Sigmoid colon (tissue), 4 donors: ENCODE measurements at regions not wholly inside any gene's neighbourhood (a gene's known extent, or its start where the extent isn't known, plus 50 kb on each side); places are given as distances from the start of the nearest gene placed in this dataset.

Experiments
- POLR2AphosphoS5 ChIP-seq, 4 donors: sonication (generic); formaldehyde crosslinking; IDR thresholded peaks; one replicate each; pipeline ENCODE4 v1.6.1; 2017; ENCODE audit warnings: antibody characterized with exemption in 4 of 4
- TF ChIP-seq, protein P1 (sequence below), 4 experiments: fragments of 450-650 bp in 3 of 4; fragments of 200-600 bp in 1 of 4; IDR thresholded peaks; one replicate each; pipeline ENCODE4 v1.5.1; 2016 to 2019; ENCODE audit warnings: antibody characterized with exemption in 4 of 4, mild to moderate bottlenecking in 3 of 4, moderate library complexity in 2 of 4

DNA sequence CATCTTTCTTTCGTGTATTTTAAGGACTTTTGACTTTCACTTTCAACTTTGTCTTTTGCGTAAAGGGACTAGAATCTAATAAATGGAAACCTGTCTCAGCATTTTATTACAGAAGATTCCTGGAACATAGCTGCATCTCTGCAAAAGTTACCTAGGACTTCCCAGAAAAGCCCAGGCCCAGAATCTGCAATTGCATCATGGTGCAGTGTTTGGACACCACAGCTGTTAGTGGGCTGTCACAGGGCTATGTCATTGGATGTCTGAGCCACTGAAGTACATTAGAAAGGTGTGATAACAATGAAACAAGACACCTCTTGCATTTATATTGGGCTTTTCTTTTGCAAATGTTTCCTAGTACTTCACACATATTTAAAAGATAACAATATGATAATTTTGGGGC, 199.9 kb upstream of the IGF1 start:
- no peak for TF ChIP-seq POLR2AphosphoS5 (IDR thresholded peaks at IDR 0.05)
- TF ChIP-seq, protein P1, sequence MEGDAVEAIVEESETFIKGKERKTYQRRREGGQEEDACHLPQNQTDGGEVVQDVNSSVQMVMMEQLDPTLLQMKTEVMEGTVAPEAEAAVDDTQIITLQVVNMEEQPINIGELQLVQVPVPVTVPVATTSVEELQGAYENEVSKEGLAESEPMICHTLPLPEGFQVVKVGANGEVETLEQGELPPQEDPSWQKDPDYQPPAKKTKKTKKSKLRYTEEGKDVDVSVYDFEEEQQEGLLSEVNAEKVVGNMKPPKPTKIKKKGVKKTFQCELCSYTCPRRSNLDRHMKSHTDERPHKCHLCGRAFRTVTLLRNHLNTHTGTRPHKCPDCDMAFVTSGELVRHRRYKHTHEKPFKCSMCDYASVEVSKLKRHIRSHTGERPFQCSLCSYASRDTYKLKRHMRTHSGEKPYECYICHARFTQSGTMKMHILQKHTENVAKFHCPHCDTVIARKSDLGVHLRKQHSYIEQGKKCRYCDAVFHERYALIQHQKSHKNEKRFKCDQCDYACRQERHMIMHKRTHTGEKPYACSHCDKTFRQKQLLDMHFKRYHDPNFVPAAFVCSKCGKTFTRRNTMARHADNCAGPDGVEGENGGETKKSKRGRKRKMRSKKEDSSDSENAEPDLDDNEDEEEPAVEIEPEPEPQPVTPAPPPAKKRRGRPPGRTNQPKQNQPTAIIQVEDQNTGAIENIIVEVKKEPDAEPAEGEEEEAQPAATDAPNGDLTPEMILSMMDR (IDR thresholded peaks at IDR 0.05): no peak
